ENCODE measurements at regions not wholly inside any gene's neighbourhood (a gene's known extent, or its start where the extent isn't known, plus 50 kb on each side); places are given as distances from the start of the nearest gene placed in this dataset.

DNA sequence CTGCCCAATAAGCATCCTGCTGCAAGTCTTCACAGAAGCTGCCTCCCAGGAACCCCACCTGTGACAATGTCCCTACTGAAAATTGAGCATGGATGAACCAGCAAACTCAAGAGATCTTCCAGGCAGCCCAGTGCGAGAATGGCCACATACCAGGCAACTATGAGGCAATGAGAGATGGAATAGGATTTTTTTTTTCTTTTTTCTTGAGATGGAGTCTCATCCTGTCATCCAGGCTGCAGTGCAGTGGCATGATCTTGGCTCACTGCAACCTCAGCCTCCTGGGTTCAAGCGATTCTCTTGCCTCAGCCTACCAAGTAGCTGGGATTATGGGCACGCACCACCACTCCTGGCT lies 60.9 kb upstream of the ARL8B start:
- TF ChIP-seq, protein P1, sequence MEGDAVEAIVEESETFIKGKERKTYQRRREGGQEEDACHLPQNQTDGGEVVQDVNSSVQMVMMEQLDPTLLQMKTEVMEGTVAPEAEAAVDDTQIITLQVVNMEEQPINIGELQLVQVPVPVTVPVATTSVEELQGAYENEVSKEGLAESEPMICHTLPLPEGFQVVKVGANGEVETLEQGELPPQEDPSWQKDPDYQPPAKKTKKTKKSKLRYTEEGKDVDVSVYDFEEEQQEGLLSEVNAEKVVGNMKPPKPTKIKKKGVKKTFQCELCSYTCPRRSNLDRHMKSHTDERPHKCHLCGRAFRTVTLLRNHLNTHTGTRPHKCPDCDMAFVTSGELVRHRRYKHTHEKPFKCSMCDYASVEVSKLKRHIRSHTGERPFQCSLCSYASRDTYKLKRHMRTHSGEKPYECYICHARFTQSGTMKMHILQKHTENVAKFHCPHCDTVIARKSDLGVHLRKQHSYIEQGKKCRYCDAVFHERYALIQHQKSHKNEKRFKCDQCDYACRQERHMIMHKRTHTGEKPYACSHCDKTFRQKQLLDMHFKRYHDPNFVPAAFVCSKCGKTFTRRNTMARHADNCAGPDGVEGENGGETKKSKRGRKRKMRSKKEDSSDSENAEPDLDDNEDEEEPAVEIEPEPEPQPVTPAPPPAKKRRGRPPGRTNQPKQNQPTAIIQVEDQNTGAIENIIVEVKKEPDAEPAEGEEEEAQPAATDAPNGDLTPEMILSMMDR (IDR thresholded peaks at IDR 0.05; ENCODE audit: low read depth, low read length): no peak
- no peak overlapping the region for H3K4me3 ChIP-seq (ENCODE audit: low read depth, low read length)
- in situ Hi-C loops (cut with HindIII; ENCODE audit: low sequenced_read_pairs): no loop called here
- no peak for DNase-seq (ENCODE audit: low read depth, low spot score)

- no peak for DNase-seq (ENCODE audit: low read depth, low spot score)
- H3K4me3 ChIP-seq (ENCODE audit: low read depth, low read length): no peak overlapping the region
- in situ Hi-C loops (cut with HindIII; ENCODE audit: low sequenced_read_pairs): no loop called here
- TF ChIP-seq, protein P1 (IDR thresholded peaks at IDR 0.05; ENCODE audit: low read depth, low read length): no peak
These were observed 58.4 kb upstream of the ARL8B start for GRCh38 chr3:5063724-5064123.

GRCh38 chr3:5068531-5069050 lies 53.5 kb upstream of the ARL8B start:
- in situ Hi-C loops (cut with HindIII; ENCODE audit: low sequenced_read_pairs): no loop called here
- no peak for DNase-seq (ENCODE audit: low read depth, low spot score)
- H3K4me3 ChIP-seq (ENCODE audit: low read depth, low read length): no peak overlapping the region
- TF ChIP-seq, protein P1 (IDR thresholded peaks at IDR 0.05; ENCODE audit: low read depth, low read length): no peak

DNA sequence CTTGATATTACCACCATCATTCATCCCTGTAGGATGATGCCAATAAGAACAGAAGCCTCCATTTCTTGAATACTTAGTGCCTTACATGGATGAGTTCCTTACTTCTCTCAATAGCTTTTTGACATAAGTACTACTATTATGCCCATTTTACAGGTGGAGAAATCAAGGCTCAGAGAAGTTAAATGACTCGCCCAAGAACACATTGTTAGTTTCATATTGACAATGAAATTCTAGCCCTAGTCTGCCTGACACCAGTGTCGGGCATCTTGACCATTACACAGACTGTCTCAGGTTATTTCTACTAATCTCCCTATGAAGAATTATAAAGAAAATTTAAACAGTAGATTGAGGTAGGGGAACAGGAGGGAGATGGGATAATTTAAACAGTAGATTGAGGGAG lies 52.5 kb upstream of the ARL8B start:
- in situ Hi-C loops (cut with HindIII; ENCODE audit: low sequenced_read_pairs): no loop called here
- DNase-seq (ENCODE audit: low read depth, low spot score): no peak
- TF ChIP-seq, protein P1 (IDR thresholded peaks at IDR 0.05; ENCODE audit: low read depth, low read length): no peak
- no peak overlapping the region for H3K4me3 ChIP-seq (ENCODE audit: low read depth, low read length)

DNA sequence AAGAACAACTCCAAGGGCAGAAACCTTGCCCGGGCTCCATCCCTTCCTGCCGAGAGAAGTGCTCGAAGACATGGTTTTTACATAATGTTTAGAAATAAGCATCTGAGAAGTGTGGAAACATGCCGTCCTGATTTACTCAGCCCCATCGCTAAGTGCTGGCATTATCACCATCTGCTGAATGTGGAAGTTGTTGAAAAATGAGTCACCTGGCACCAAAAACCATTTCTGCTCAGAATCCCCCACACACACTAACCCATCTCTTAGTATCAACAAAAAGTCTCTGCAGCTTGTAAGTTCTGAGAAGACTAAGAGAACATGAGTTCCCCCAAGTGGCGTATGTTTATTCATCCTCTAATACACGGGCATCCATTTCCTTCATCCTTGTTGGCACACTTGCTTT lies 51.0 kb upstream of the ARL8B start:
- in situ Hi-C loops (cut with HindIII; ENCODE audit: low sequenced_read_pairs): no loop called here
- H3K4me3 ChIP-seq (ENCODE audit: low read depth, low read length): no peak overlapping the region
- DNase-seq (ENCODE audit: low read depth, low spot score): peak; percentile 53
- TF ChIP-seq, protein P1 (IDR thresholded peaks at IDR 0.05; ENCODE audit: low read depth, low read length): peak; percentile 0

GRCh38 chr3:5072100-5072816 lies 49.8 kb upstream of the ARL8B start:
- H3K4me3 ChIP-seq (ENCODE audit: low read depth, low read length): no peak overlapping the region
- TF ChIP-seq, protein P1 (IDR thresholded peaks at IDR 0.05; ENCODE audit: low read depth, low read length): no peak
- no peak for DNase-seq (ENCODE audit: low read depth, low spot score)
- in situ Hi-C loops (cut with HindIII; ENCODE audit: low sequenced_read_pairs): no loop called here
